Suprapubic skin (tissue), 4 donors: ENCODE measurements at regions not wholly inside any gene's neighbourhood (a gene's known extent, or its start where the extent isn't known, plus 50 kb on each side); places are given as distances from the start of the nearest gene placed in this dataset.
"Not testable (repeated sequence)": the region's sequence is repeated elsewhere in the genome, so short reads cannot be mapped to it uniquely, and the experiment has no call there.

Experiments
- EP300 ChIP-seq: sonication (generic); formaldehyde crosslinking; IDR thresholded peaks from one replicate; pipeline ENCODE4 v1.6.1; 2017; ENCODE audit warnings: antibody characterized with exemption
- POLR2A ChIP-seq, 2 donors: fragments of 450-650 bp; IDR thresholded peaks; one replicate each; pipeline ENCODE4 v1.6.1; 2017; ENCODE audit warnings: antibody characterized with exemption in 2 of 2, mild to moderate bottlenecking in 2 of 2, moderate library complexity in 2 of 2
- POLR2AphosphoS5 ChIP-seq, 3 donors: sonication (generic); formaldehyde crosslinking; IDR thresholded peaks; one replicate each; pipeline ENCODE4 v1.6.1; 2017; ENCODE audit warnings: antibody characterized with exemption in 3 of 3
- TF ChIP-seq, protein P1 (sequence below), 2 donors: fragments of 200-600 bp in 1 of 2; fragments of 450-650 bp in 1 of 2; sonication (generic) in 1 of 2; IDR thresholded peaks; one replicate each; pipeline ENCODE4 v1.5.1; 2016 to 2019; ENCODE audit warnings: antibody characterized with exemption in 2 of 2, mild to moderate bottlenecking in 1 of 2, moderate library complexity in 1 of 2

DNA sequence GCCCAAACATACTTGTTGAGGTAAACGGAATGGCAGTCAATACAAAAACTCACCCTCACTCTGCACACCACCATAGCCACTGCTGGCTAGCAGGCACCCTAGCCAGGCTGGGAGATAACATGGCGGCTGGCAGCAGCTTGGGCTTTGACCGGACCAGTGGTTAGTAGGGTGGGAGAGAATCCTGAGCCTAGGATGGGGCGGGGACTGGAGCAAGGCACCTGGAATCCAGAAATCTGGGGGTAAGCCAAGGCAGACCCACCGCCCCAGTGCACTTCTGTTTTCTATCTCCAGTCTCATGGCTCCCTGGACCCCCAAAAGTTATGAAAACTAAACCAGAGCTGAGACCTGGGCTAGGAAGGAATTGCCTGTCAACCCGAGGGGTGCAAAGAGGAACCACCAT is 474.4 kb downstream of the SPATA31A7 start:
- TF ChIP-seq, protein P1, sequence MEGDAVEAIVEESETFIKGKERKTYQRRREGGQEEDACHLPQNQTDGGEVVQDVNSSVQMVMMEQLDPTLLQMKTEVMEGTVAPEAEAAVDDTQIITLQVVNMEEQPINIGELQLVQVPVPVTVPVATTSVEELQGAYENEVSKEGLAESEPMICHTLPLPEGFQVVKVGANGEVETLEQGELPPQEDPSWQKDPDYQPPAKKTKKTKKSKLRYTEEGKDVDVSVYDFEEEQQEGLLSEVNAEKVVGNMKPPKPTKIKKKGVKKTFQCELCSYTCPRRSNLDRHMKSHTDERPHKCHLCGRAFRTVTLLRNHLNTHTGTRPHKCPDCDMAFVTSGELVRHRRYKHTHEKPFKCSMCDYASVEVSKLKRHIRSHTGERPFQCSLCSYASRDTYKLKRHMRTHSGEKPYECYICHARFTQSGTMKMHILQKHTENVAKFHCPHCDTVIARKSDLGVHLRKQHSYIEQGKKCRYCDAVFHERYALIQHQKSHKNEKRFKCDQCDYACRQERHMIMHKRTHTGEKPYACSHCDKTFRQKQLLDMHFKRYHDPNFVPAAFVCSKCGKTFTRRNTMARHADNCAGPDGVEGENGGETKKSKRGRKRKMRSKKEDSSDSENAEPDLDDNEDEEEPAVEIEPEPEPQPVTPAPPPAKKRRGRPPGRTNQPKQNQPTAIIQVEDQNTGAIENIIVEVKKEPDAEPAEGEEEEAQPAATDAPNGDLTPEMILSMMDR (IDR thresholded peaks at IDR 0.05) = not testable (repeated sequence)
- TF ChIP-seq POLR2AphosphoS5 (IDR thresholded peaks at IDR 0.05); POLR2A (IDR thresholded peaks at IDR 0.05); EP300: not testable (repeated sequence)
